GM19467 (cell line): ENCODE measurements at regions not wholly inside any gene's neighbourhood (a gene's known extent, or its start where the extent isn't known, plus 50 kb on each side); places are given as distances from the start of the nearest gene placed in this dataset.
A peak's percentile ranks its signal among the peaks of the same experiment; 100 is the strongest.
"Not testable (repeated sequence)": the region's sequence is repeated elsewhere in the genome, so short reads cannot be mapped to it uniquely, and the experiment has no call there.

ENCODE experiments used
- ATAC-seq: cut with Tn5 transposase; IDR thresholded peaks from one replicate; pipeline ENCODE4 v1.9.1; 2021; ENCODE audit warnings: mild to moderate bottlenecking, moderate library complexity; ENCODE audit not compliant: unreplicated experiment

DNA sequence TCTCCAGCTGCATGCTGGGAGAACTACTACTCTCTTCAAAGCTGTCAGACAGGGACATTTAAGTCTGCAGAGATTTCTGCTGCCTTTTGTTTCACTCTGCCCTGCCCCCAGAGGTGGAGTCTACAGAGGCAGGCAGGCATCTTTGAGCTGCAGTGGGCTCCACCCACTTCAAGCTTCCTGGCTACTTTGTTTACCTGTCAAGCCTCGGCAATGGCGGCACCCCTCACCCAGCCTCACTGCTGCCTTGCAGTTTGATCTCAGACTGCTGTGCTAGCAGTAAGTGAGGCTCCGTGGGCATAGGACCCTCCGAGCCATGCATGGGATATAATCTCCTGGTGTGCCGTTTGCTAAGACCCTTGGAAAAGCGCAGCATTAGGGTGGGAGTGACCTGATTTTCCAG lies 61.7 kb downstream of the DMRTA1 start:
- ATAC-seq, result not testable (repeated sequence)

GRCh38 chr9:22508790-22509189 lies 62.2 kb downstream of the DMRTA1 start:
- no peak for ATAC-seq

- ATAC-seq, result peak; percentile 61
Observed at GRCh38 chr9:22512495-22512894, 65.9 kb downstream of the DMRTA1 start.

GRCh38 chr9:22514871-22515270 lies 68.2 kb downstream of the DMRTA1 start:
- ATAC-seq, result no peak

DNA sequence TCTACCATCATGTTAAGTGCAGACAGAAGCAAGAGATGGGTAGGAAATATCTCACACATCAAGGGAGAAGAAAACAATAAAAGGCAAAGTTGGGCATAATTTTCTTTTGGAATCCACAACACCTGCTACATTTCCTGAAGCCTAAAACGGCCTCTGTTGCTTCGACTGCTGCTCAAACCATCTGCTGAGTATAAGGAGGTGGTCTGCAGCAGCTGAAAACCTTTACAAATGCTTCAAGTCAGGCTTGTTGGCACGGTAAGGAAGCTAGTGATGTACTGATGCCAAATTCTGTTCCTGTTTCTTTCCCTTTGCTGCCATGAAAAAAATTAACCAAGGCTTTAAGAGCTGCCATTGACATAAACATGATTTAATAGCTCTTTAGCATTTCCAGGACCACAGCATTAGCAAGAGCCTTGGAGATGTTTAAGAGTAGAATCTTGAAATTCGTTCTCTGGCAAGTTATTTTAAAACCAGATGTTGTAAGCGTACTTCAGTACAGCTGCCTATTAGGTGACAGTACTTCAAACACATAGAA lies 75.6 kb downstream of the DMRTA1 start:
- no peak for ATAC-seq

GRCh38 chr9:22528485-22528884 lies 81.9 kb downstream of the DMRTA1 start:
- ATAC-seq, result no peak

DNA sequence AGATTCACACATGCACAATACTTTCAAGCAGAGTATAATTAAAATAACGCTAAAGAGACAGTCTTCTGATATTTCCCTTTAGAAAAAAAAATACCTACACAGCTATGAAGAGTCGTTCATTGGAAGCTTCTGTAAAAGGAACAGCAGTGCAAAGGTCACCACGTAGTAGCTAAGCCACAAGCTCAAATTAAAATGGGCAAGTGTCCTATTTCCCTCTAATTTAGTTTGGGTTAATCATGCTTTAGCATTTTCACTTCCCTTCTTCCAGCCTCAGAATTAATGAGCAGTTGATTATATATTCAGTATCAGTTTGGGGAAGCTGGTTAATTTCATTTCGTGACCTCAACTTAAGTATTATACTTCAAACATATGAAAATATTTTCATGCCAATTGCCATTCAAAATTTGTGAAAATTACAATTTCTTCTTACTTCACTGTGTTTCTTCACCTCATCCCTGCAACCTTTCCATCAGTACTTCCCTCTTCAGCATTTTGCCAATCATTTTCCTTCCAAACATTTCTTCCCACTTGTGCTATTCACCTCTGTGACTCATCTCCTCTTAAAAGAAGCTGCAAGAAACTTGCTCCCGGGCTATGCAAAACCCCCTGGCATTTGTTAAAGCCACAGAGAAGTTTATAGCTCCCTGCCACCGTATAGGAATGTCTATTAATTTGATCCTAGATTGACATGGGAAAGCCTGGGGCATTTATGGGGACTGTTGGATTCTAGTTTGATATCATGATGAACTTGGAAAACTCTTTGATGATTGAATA lies 83.0 kb downstream of the DMRTA1 start:
- ATAC-seq, result no peak

DNA sequence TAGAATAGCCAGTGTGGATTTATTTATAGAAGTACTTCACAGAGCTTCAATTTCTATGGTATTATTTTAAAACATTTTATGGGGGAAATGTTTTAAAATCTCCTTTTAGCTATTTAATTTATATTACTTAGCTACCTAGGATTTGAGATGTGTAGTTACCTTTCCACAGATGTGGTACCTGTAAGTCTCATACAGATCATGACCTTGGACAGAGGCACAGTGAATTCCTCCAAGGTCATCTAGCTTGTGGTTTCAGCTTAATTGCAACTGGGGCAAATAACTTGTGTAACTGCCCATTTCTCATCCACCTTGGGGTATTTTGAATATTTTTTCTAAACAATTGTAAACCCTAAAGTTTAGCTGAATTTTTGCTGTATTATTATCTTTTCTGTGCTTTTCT lies 89.2 kb downstream of the DMRTA1 start:
- no peak for ATAC-seq

DNA sequence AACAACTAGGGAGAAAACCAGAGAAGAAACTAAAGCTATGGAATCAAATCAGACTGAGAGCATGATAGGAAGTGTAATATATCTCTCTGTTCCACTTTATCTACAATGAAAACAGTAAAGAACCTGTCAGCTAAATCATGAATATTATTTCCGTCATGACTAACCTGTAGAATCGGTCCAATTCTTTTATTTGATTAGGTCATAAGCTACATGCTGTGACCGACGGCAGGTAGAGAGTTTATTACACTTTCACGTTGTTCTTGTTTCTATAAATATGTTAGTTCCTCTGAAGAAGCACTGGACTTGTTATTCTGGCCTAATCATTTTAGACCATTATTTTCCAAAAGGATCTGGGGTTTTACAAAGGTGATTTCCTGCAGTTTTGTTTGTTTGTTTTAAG lies 91.1 kb downstream of the DMRTA1 start:
- ATAC-seq, result no peak

GRCh38 chr9:22548625-22549024 lies 102.0 kb downstream of the DMRTA1 start:
- no peak for ATAC-seq

- ATAC-seq, result no peak
Observed at GRCh38 chr9:22574740-22575139, 128.1 kb downstream of the DMRTA1 start.

DNA sequence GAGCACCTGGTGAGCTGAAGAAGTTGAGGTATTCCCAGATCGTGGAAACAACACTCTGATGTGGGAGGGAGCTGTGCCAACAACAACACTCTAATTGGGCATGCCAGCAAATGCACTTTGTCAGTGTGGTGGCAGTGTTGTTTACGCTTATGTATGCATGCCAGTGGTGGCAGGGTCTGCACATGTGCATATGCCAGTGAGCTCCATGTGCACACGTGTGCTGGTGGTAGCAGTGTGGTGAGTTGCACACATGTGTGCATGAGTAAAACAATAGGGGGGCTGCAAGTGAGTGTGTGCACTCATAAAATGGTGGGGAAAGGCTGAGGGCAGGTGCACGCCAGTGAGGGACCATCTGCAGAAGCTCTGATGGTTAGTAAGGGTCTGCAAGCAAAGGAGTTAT lies 134.2 kb downstream of the DMRTA1 start:
- ATAC-seq, result no peak

- no peak for ATAC-seq
Observed at GRCh38 chr9:22582221-22582620, 135.6 kb downstream of the DMRTA1 start.

DNA sequence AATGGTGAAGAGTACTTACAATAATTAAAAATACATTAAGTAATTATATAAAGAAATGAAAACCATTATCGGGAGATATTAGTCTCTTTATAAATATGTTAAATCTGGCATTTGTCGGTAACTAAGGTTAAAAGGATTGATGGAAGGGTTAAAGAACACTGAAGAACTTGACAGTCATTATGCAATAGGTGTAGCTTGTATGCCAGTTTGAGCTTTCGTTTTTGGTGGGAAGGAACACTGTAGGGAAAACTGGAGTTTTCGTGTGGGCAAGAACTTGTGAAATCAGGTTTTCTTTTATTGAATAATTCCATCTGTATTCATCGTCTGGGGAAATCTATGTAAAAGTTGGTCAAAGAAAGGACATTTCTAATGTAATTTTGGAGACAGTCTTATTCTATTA lies 142.3 kb downstream of the DMRTA1 start:
- no peak for ATAC-seq

DNA sequence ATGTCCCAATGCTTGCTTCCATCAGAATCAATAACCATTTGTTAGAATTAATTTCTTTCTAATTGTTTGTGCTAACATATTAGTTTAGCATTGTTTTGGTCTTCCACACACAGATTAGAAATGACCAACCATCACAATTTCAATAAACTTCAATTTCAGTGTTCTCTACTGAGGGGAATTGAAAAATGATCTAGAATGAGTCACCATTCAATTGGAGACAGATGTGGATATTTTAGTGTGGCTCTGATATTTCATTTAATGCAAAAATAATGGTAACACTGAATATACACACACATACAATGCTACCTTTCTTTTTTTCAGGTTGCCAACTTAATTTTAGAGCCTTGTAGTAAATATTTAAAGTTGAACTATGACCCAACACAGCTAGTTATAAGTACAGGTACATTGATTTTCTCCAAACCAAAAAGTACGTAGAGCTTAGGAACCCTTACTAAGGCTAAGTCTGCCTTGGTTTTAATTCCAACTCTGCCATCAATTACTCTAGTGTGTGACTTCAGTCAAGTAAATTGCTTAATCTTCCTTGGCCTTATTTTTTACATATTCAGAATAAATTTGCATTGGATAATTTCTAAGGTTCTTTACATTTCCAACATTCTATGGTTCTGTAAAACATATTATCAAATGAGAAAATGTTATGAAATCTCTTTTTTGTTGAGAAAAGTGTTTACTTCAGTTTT lies 143.9 kb downstream of the DMRTA1 start:
- no peak for ATAC-seq

DNA sequence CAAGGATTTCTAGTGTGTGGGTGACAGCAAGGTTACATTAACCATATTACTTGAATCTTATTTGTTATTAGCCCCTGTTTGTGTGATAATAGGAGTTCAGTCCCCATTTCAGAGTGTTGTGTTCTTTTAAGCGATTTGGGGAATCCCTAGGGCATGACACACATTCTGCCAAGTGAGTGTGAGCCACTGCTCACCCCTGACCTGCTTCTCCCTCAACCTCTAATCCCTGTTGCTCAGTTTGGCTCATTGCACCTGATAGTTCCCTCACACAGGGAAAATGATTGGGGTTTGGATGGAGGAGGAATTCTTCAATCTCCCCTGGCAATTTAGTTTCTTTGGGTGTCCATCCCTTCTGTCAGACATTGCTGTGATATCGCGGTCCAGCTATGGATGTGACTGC lies 149.2 kb downstream of the DMRTA1 start:
- ATAC-seq, result no peak

DNA sequence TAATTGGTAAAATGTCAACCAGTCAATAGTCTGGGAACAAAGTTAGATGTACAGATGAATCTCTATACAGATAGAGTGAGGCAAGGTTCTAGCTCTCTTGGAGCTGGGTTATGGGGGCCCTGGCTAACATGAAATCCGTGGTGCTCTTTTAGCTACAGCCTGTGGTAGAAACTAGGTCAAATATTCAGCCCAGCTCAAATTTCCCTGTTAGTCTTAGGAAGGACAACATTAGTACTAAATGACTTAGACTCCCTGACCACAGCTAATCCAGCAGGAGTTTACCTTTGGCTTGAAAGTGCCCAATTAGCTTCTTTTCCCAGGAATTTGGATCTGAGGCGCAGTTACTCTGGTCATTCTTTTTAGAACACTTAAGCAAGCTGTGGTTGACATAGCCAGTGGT lies 170.5 kb downstream of the DMRTA1 start:
- ATAC-seq, result no peak

- no peak for ATAC-seq
Observed at GRCh38 chr9:22622815-22623214, 176.2 kb downstream of the DMRTA1 start.

DNA sequence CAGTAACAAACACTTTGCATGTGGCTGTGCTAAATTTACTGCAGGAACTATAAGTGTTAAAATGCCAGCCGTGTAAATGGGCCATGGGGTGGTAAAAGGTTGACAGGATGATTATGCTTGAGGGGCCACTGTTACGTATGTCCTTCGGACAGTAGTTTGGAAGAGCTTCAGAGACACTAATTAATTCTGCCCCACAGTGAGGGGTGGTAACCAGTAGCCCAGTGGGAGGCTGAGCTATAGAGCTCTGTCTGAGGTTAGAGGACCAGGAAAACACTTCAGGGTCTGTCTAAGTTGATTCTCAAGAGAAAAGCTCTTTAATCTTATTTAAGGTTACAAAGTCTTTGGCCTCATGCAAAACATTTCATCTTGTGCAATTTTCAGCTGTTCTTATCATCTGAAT lies 176.6 kb downstream of the DMRTA1 start:
- no peak for ATAC-seq

DNA sequence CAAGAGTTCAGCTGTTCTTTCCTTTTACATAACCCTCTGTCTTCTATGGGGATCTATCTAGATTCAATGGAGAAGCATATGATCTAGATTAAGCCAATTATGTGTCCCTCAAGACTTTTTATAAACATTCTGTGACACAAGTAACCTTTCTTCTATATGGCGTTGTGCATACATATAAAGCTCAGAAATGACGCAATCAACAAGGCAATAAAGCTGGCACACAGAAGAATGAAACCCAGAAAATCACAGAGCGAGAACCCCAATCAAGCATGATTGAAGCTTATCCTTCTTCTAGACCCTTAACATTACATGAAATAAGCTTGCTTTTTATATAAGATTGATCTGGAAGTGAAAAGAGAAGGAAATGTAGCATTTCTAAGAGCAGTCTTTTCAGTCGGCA lies 178.9 kb downstream of the DMRTA1 start:
- no peak for ATAC-seq

DNA sequence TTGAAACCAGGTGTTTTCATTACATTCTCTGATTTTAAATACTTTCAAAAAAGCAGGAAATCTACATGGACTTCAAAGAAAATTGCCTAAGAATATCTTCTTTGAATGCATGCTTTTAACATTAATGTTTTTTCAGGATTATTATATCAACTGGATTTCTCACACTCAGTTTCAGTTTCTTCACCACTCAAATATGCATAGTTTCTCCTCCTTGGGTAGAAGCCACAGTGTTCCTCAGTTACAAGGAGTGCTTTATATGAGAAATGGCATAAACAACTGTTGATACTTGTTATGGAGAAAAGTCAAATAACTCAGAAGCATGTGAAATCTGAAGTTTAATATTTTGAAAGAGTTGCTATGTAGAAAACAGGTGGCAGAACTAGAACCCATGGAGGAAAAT lies 196.9 kb downstream of the DMRTA1 start:
- ATAC-seq, result no peak

- no peak for ATAC-seq
Observed at GRCh38 chr9:22645893-22646292, 199.3 kb downstream of the DMRTA1 start.
